C4-2B (cell line): ENCODE measurements at regions not wholly inside any gene's neighbourhood (a gene's known extent, or its start where the extent isn't known, plus 50 kb on each side); places are given as distances from the start of the nearest gene placed in this dataset.
"Not testable (repeated sequence)": the region's sequence is repeated elsewhere in the genome, so short reads cannot be mapped to it uniquely, and the experiment has no call there.

Source experiments
- H3K27ac ChIP-seq: fragments of 450-650 bp; 2 replicates; pipeline ENCODE4 v1.5.1; 2017
- CTCF ChIP-seq: fragments of 450-650 bp; conservative IDR thresholded peaks from 2 replicates; pipeline ENCODE4 v1.5.1; 2017; ENCODE audit warnings: mild to moderate bottlenecking
- ZFX ChIP-seq: fragments of 450-650 bp; IDR thresholded peaks from 2 replicates; pipeline ENCODE4 v1.6.1; 2017

GRCh38 chrX:17964871-17965270 lies 103.8 kb upstream of the RAI2 start:
- no peak overlapping the region for H3K27ac ChIP-seq
- TF ChIP-seq ZFX = no peak
- no peak for TF ChIP-seq CTCF

DNA sequence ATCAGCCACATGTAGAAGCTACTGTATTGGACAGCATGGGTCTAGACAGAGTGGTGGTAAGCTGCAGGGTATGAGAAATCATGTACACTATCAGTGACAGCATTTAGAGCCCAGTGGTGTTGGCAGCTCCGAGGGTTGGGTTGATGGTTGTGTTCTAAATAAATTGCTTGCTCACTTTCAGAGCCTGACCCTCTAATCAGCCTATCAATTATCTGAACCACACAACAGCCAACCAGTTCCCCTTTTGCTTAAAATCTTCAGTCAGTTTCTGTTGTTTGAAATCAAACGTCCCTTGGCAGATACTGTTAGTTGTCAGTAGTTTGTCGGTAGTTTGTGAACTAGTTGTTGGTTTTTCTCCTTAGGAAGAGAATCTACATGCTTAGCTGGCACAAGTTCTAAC lies 99.8 kb upstream of the RAI2 start:
- TF ChIP-seq ZFX (no peak), CTCF (no peak)

DNA sequence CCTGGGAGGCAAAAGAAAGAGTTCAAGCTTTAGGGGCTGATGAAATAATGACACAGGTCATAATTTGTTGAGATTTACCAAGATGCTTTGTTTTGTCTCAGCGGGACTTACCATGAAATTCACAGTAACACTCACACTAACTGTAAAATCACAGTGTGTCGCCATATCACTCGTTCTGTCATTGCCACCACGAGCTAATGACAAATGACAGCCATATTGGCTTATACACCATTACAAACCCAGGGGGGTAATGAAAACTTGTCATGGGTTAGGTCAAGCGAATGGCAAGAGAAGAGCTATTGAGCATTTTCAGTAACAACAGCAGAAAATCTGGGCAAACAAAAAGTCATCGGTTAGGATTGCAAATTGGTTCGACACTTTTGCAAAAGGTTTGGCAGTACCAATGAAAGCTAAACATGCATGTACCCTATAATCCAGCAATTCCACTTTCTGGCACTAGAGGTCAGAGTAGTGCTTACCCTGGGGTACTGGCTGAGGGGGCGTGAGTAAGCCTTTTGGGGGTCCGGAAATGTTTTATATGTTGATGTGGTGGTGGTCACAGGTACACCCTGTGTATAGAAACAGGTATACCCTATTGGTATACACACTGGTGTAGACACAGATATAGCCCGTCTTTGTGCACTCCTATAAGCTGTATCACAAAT lies 83.9 kb upstream of the RAI2 start:
- H3K27ac ChIP-seq = no peak overlapping the region
- TF ChIP-seq CTCF = peak; percentile 77
- no peak for TF ChIP-seq ZFX

More for the DNA sequence above, 99.8 kb upstream of the RAI2 start:
- H3K27ac ChIP-seq = no peak overlapping the region

DNA sequence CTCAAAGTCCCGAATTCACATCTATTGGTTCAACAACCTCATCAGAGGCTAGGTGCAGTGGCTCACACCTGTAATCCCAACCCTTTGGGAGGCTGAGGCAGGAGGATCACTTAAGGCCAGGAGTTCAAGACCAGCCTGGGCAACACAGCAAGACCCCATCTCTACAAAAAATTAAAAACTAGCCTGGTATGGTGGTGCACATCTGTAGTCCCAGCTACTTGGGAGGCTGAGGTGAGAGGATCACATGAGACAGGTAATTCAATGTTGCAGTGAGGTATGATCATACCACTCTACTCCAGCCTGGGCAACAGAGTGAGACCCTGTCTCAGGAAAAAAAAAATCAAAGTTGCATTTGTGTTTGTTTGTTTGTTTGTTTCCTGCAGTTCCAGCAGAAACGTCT lies 80.1 kb upstream of the RAI2 start:
- not testable (repeated sequence) for H3K27ac ChIP-seq

DNA sequence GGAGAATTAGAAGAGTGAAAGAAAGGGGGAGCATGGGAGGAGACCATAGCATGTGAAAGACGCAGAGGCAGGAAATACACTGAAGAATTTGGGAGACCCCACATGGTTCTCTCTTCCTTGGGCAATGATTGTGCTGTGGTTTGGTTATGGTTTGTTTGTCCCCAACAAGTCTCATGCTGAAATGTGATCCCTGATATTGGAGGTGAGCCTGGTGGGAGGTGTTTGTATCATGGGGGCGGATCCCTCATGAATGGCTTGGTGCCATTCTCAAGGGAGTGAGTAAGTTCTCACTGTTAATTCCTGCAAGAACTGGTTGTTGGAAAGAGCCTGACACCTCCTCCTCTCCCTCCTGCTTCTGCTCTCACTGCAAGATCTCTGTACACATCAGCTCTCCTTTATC lies 78.6 kb upstream of the RAI2 start:
- TF ChIP-seq CTCF = no peak
- no peak for TF ChIP-seq ZFX

DNA sequence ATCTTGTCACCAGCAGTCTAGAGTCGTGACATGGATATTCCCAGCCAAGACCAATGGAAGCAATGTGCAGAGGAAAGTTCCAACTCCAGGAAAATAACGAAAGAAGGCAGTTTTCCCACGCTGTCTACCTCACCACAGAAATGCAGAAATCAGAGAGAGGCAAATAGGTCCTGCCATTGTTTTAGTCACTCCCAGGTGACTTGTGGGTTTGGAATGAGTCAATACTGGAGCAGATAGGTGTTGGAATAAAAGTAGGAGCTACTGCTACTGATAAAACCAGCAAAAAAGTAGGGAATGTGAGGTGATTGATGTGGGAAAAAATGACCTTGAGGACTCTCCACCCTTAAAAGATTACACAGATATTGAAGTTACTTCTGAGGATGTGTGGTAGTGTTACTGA lies 72.8 kb upstream of the RAI2 start:
- H3K27ac ChIP-seq = no peak overlapping the region
- TF ChIP-seq CTCF (no peak), ZFX (no peak)

More for the DNA sequence above, 78.6 kb upstream of the RAI2 start:
- H3K27ac ChIP-seq = no peak overlapping the region

DNA sequence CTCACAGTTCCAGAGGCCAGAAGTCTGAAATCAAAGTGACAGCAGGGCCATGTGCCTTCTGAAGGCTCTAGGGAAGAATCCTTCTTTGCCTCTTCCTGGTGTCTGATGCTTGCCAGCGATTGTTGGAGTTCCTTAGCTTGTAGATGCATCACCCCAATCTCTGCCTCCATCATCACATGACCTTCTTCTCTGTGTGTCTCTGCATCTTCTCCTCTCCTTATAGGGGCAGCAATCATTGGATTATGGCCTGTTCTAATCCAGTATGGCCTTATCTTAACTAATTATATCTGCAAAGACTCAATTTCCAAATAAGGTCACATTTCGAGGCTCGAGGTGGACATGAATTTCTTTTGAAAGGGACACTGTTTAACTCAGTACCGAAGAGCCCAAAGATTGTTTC lies 71.7 kb upstream of the RAI2 start:
- no peak for TF ChIP-seq ZFX
- no peak for TF ChIP-seq CTCF
- H3K27ac ChIP-seq = no peak overlapping the region

GRCh38 chrX:17931855-17932254 lies 70.8 kb upstream of the RAI2 start:
- H3K27ac ChIP-seq = no peak overlapping the region
- TF ChIP-seq ZFX (no peak), CTCF (no peak)
